ENCODE measurements at regions not wholly inside any gene's neighbourhood (a gene's known extent, or its start where the extent isn't known, plus 50 kb on each side); places are given as distances from the start of the nearest gene placed in this dataset.

- FAIRE-seq: no peak
Observed at GRCh38 chrX:131907488-131908314, 115.4 kb upstream of the STK26 start.

GRCh38 chrX:131910586-131910985, 112.5 kb upstream of the STK26 start:
- intact Hi-C loops (cut with micrococcal nuclease; ENCODE audit: unreplicated experiment): no loop called here
- H3K4me3 ChIP-seq (replicated peaks in 1 of 3; ENCODE audit: insufficient read depth in 1 of 3, low read depth in 2 of 3, low read length in 3 of 3): no peak overlapping the region
- TF ChIP-seq ZNF672 (CRISPR knock-in tag; IDR thresholded peaks at IDR 0.05) (no peak), GRHL1 (CRISPR knock-in tag; conservative IDR thresholded peaks at IDR 0.05) (no peak), KLF6 (CRISPR knock-in tag; IDR thresholded peaks at IDR 0.05) (no peak), PAX8 (CRISPR knock-in tag; IDR thresholded peaks at IDR 0.05; ENCODE audit: borderline replicate concordance) (no peak), KMT2B (CRISPR knock-in tag; IDR thresholded peaks at IDR 0.05) (no peak), THAP11 (CRISPR knock-in tag; IDR thresholded peaks at IDR 0.05) (no peak), E2F2 (CRISPR knock-in tag; IDR thresholded peaks at IDR 0.05; ENCODE audit: borderline replicate concordance) (no peak), ZNF280D (CRISPR knock-in tag; IDR thresholded peaks at IDR 0.05) (no peak)

More at GRCh38 chrX:131907488-131908314, 115.4 kb upstream of the STK26 start:
- H3K79me2 ChIP-seq (ENCODE audit: insufficient read depth, low read length): no peaks in the 10 kb centered on the region
- TF ChIP-seq SUZ12 (IDR thresholded peaks at IDR 0.05; ENCODE audit: low read depth, low read length) (no peak), ZFP90 (CRISPR knock-in tag; IDR thresholded peaks at IDR 0.05; ENCODE audit: borderline replicate concordance) (peak; percentile 89; the same call in 1 of the 2 replicates)
- 34% methylated on average over 6 of the region's 31 CpGs for WGBS (ENCODE audit: low lambda C conversion rate)
- H3K4me3 ChIP-seq (replicated peaks in 1 of 3; ENCODE audit: insufficient read depth in 1 of 3, low read depth in 2 of 3, low read length in 3 of 3): peak overlapping the region in 1 of 3 experiments; percentile 28; a peak in 1 of 6 replicates
- H3K36me3 ChIP-seq (replicated peaks in 1 of 2; ENCODE audit: control insufficient read depth in 1 of 2, insufficient read depth in 2 of 2, low read length in 2 of 2): no peaks in the 10 kb centered on the region
- peak overlapping the region; percentile 49 for H3K4me2 ChIP-seq (ENCODE audit: low read depth, low read length)
- no peaks in the 10 kb centered on the region for H3K4me1 ChIP-seq (ENCODE audit: insufficient read depth, low read length)
- CTCF ChIA-PET (ENCODE audit: low intra/inter-chr PET ratio, low total read pairs): no interaction called here
- in situ Hi-C loops (cut with HindIII; ENCODE audit: extremely low pct_ligation_motif_present, low pct_unique_long_range_greater_than_20kb): no loop called here
- H3K9me3 ChIP-seq (ENCODE audit: low read length): no peaks in the 10 kb centered on the region
- H4K20me1 ChIP-seq (ENCODE audit: insufficient read depth, low read length): no peaks in the 10 kb centered on the region
- peak; percentile 34; the same call in 1 of the 3 replicates for ATAC-seq
- no peak overlapping the region for H3K9ac ChIP-seq (ENCODE audit: insufficient read depth, low read depth, low read length)
- no TSS peak for BruUV-seq (replicated peaks)
- no peak overlapping the region for H2AFZ ChIP-seq (ENCODE audit: low read length)
- intact Hi-C loops (cut with micrococcal nuclease; ENCODE audit: unreplicated experiment): no loop called here
- DNase-seq (ENCODE audit: low spot score): no peak
- POLR2A ChIA-PET: no interaction called here
- H3K27me3 ChIP-seq (ENCODE audit: control insufficient read depth in 1 of 2, insufficient read depth in 2 of 2, low read length in 2 of 2): no peaks in the 10 kb centered on the region; a peak in 2 of 5 replicates
- H3K27ac ChIP-seq (ENCODE audit: extremely low read length, insufficient read depth, low read length): no peak overlapping the region

More at GRCh38 chrX:131910586-131910985, 112.5 kb upstream of the STK26 start:
- H3K4me2 ChIP-seq (ENCODE audit: low read depth, low read length): no peak overlapping the region
- WGBS (ENCODE audit: low lambda C conversion rate): 0% methylated on average over 1 of the region's 1 CpG
- H3K9ac ChIP-seq (ENCODE audit: insufficient read depth, low read depth, low read length): no peak overlapping the region
- POLR2A ChIA-PET: no interaction called here
- FAIRE-seq: no peak
- no TSS peak for BruUV-seq (replicated peaks)
- no peak overlapping the region for H3K27ac ChIP-seq (ENCODE audit: extremely low read length, insufficient read depth, low read length)
- no peaks in the 10 kb centered on the region; a peak in 2 of 5 replicates for H3K27me3 ChIP-seq (ENCODE audit: control insufficient read depth in 1 of 2, insufficient read depth in 2 of 2, low read length in 2 of 2)
- CTCF ChIA-PET (ENCODE audit: low intra/inter-chr PET ratio, low total read pairs): no interaction called here
- DNase-seq (ENCODE audit: low spot score): no peak
- no peaks in the 10 kb centered on the region for H3K9me3 ChIP-seq (ENCODE audit: low read length)
- in situ Hi-C loops (cut with HindIII; ENCODE audit: extremely low pct_ligation_motif_present, low pct_unique_long_range_greater_than_20kb): no loop called here
- H2AFZ ChIP-seq (ENCODE audit: low read length): no peak overlapping the region
- ATAC-seq: no peak
- no peaks in the 10 kb centered on the region for H3K36me3 ChIP-seq (replicated peaks in 1 of 2; ENCODE audit: control insufficient read depth in 1 of 2, insufficient read depth in 2 of 2, low read length in 2 of 2)
- no peaks in the 10 kb centered on the region for H3K79me2 ChIP-seq (ENCODE audit: insufficient read depth, low read length)
- H4K20me1 ChIP-seq (ENCODE audit: insufficient read depth, low read length): no peaks in the 10 kb centered on the region
- no peaks in the 10 kb centered on the region for H3K4me1 ChIP-seq (ENCODE audit: insufficient read depth, low read length)

All from HepG2 (cell line).